NCI-H510A treated with DMSO at 0.1 percent for 48 hours (cell line): ENCODE measurements at regions not wholly inside any gene's neighbourhood (a gene's known extent, or its start where the extent isn't known, plus 50 kb on each side); places are given as distances from the start of the nearest gene placed in this dataset.
A peak's percentile ranks its signal among the peaks of the same experiment; 100 is the strongest.

ENCODE experiments used
- DNase-seq: peaks from one replicate; lab custom pipeline; 2025; lab: John Stamatoyannopoulos, UW

- DNase-seq, result no peak
Observed at GRCh38 chr4:126037231-126037630, 722.5 kb downstream of the FAT4 start.

DNA sequence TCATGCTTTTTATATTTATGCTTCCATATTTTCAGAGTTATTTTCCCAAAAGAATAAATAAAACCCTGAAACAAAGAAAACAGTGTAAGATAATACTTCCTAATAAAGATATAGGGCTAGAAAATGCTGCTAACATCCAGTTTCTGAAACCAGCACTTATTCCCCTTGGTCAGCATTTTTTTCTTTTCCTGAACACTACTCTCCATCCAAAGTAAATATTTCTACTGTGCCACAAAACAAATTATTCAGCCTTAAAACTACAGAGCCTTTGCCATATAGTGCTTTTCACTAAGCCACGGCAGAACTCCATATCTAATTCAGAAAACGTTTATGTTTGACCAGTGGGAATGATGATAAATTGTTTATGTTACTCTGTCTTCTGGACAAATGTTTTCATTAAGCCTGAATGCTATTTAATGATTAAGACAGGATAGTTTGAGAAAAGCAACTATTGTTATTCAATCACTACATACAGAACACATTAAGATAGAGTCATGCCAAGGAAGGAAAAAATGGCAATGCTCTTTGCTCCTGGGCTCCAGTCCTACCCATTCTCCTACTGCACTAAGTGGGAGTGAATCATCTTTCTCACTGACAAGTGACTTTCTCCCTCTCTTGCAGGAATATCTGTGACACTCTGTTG lies 723.9 kb downstream of the FAT4 start:
- no peak for DNase-seq

GRCh38 chr4:126046081-126046614 lies 731.4 kb downstream of the FAT4 start:
- DNase-seq, result no peak

DNA sequence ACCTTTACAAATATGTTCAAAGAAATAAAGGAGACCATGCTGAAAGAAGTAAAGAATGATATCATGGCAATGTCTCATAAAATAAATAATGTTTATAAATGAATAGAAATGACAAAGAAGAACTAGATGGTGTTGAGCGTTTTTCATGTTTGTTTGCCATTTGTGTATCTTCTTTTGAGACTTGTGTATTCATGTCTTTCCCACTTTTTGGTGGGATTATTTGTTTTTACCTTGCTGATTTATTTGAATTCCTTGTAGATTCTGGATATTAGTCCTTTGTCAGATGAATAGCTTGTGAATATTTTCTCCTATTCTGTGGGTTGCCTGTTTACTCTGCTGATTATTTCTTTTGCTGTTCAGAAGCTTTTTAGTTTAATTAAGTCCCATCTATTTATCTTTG lies 732.4 kb downstream of the FAT4 start:
- DNase-seq, result no peak

DNA sequence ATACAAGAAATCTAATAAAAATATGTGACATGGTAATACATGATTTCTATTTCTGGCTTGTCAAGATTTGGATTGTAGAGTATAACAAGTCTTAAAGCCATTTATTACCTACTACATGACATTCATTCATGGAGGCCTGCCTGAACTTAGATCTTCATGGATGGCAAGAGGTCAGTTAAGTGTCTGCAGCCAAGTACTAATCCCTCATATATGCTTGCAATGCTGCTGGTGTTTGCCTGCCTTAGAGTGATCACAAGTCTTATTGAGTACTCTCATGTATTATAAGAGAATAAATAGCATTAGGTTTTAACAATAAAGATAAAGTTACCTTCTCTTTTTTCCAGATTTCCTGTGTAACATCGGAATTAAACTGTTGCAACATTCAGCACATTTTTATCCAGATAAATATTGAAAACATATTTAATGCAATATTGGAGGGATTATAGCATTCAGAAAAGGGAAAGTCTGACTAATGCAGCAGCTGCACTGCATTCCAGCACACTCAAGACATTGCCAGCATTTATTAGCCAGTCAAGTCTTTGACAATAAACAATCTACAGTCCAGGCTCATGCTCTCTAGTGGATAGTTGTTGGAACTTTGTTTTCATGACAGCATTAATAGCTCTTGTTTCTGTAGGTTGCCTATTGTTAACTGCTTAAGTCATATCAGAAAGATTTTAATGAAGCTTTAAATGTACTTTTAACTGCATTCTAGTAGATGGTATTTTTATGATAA lies 737.1 kb downstream of the FAT4 start:
- DNase-seq, result no peak

DNA sequence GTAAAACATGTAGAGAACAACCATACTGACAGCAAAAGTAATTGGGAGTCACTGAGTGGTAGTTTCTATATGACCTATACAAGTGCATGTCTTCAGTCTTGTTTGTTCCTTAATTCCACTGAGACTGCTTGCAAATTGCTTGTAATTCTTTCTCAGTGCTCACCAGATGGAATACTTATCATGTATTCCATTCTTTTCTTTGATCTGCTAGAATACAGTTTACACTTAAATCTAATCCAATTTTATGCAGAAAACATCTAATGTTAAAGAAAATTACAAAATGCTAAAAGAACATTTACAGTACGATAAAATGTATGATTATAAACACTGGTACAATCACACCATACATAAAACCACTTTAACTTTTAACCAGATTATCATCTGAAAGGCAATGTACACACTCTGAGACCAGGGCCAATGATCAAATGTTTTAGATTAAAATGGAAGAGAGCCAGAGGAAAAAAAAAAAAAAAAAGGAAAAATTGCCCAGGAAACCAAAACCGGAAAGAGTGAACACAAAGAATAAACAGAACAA lies 741.4 kb downstream of the FAT4 start:
- no peak for DNase-seq

GRCh38 chr4:126057371-126057770 lies 742.6 kb downstream of the FAT4 start:
- no peak for DNase-seq

GRCh38 chr4:126058596-126058995 lies 743.8 kb downstream of the FAT4 start:
- DNase-seq, result no peak

DNA sequence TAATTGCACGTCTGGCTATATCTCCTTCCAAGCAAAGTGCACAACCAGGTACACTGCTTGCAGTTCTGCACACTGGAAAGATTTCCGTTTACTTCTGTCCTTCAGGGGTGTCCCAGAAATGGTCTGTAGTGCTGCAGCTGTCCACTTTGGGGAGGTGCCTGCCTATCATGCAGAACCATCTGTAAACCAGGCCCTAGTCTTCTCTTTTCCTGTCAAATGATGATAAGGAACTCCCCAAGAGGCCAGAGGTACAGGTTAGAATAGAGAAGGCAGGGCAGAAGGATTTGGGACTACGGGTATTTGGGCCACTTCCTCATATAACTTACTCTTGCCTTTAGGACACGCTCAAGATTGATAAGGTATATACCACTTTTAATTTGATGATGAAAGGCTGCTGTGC lies 746.9 kb downstream of the FAT4 start:
- DNase-seq, result no peak

GRCh38 chr4:126065016-126065415 lies 750.3 kb downstream of the FAT4 start:
- DNase-seq, result no peak

- peak; percentile 66 for DNase-seq
Observed at GRCh38 chr4:126071346-126072333, 756.9 kb downstream of the FAT4 start.

- DNase-seq, result no peak
Observed at GRCh38 chr4:126081336-126081735, 766.6 kb downstream of the FAT4 start.

DNA sequence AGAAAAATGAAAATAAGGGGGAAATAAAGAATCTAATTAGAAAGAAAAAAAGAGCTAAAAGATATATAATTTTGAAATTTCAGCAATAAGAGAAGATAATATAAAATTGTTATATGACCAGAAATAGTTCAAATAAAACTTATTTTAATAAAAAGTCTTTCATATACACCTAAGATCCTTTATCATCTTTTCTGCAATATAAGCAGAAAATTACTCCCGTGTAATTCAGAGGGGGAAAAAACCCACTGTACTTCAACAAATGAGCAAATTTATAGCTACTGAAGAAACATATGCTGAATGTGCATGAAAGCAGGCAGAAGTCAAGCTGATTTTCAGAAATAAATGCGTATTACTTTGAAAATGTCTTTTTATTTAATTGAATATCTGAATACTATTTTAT lies 771.3 kb downstream of the FAT4 start:
- DNase-seq, result no peak

GRCh38 chr4:126087101-126087500 lies 772.3 kb downstream of the FAT4 start:
- DNase-seq, result no peak

GRCh38 chr4:126097155-126097799 lies 782.5 kb downstream of the FAT4 start:
- peak; percentile 43 for DNase-seq

DNA sequence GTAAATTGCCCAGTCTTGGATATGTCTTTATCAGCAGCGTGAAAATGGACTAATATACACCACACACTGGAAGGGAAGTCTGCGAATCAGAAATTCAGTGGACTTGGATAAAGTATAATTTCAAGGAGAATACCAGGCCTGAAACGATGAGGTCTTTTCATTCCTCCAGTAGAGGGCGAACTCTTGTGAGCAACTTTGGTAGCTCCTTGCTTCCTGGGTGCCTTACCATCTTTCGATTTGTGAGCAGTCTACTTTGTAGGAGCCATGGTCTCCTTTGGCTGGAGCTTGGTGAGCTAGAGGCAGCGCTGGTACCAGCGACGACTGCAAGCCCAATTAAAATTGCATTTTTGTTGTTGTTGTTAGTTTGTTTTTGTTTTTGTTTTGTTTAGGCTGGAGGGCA lies 791.9 kb downstream of the FAT4 start:
- DNase-seq, result no peak

GRCh38 chr4:126109836-126110235 lies 795.1 kb downstream of the FAT4 start:
- no peak for DNase-seq

DNA sequence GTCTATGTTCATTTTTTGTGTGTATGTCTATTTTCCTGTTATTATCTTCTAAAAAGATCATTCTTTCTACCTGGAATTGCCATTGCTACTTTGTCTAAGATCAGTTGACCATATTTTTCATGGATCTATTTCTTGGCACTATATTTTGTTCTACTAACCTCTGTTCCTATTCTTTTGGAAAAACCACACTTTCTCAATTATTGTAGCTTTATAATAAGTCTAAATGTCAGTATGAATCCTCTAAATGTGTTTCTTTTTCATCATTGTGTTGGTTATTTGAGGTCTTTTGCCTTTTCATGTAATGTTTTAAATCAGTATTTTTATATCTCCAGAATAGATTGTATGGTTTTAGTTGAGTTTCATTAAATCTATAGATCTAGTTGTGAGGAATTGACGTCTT lies 798.3 kb downstream of the FAT4 start:
- DNase-seq, result no peak

GRCh38 chr4:126123611-126124325 lies 809.0 kb downstream of the FAT4 start:
- DNase-seq, result no peak

GRCh38 chr4:126124818-126125217 lies 810.1 kb downstream of the FAT4 start:
- DNase-seq, result no peak

DNA sequence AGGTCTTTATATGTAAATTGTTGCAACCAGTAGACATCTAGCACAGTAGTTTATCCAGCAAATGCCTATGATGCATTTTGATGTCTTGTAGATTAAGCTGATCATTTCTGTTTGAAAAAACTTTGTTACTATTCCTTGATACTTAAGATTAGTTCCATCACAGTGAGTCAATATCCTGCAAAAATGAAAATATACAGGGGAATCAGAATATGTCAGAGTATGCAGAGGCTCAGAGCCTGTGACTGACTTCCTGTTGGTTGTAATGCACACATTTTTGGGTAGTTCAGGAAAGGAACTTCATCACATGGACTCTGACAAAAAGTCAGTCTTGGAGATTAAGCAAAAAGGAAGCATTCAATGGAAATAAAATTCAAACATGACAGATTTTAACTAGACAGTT lies 815.5 kb downstream of the FAT4 start:
- DNase-seq, result no peak
